ENCODE measurements at regions not wholly inside any gene's neighbourhood (a gene's known extent, or its start where the extent isn't known, plus 50 kb on each side); places are given as distances from the start of the nearest gene placed in this dataset.
"Not testable (repeated sequence)": the region's sequence is repeated elsewhere in the genome, so short reads cannot be mapped to it uniquely, and the experiment has no call there.

- DNase-seq, result no peak
Measured at GRCh38 chr3:188974856-188975599, 196.7 kb upstream of the TPRG1 start.

GRCh38 chr3:188975600-188976314, 196.0 kb upstream of the TPRG1 start:
- no peak for DNase-seq

- no peak for DNase-seq
Measured at GRCh38 chr3:188976407-188976806, 195.4 kb upstream of the TPRG1 start.

GRCh38 chr3:188978421-188979171, 193.2 kb upstream of the TPRG1 start:
- no peak for DNase-seq

- DNase-seq, result no peak
Measured at GRCh38 chr3:188979248-188979647, 192.5 kb upstream of the TPRG1 start.

GRCh38 chr3:188979669-188980310, 192.0 kb upstream of the TPRG1 start:
- no peak for DNase-seq

- no peak for DNase-seq
Measured at GRCh38 chr3:188993181-188993580, 178.6 kb upstream of the TPRG1 start.

GRCh38 chr3:189001559-189001958, 170.2 kb upstream of the TPRG1 start:
- no peak for DNase-seq

- DNase-seq, result no peak
Measured at GRCh38 chr3:189003410-189003809, 168.4 kb upstream of the TPRG1 start.

- no peak for DNase-seq
Measured at GRCh38 chr3:189013224-189013888, 158.4 kb upstream of the TPRG1 start.

- no peak for DNase-seq
Measured at GRCh38 chr3:189014526-189014925, 157.2 kb upstream of the TPRG1 start.

GRCh38 chr3:189022576-189023466, 148.9 kb upstream of the TPRG1 start:
- DNase-seq, result not testable (repeated sequence)

- DNase-seq, result no peak
Measured at GRCh38 chr3:189025866-189026265, 145.9 kb upstream of the TPRG1 start.

- DNase-seq, result no peak
Measured at GRCh38 chr3:189027626-189028155, 144.1 kb upstream of the TPRG1 start.

- no peak for DNase-seq
Measured at GRCh38 chr3:189038773-189039745, 132.7 kb upstream of the TPRG1 start.

GRCh38 chr3:189040656-189041335, 131.0 kb upstream of the TPRG1 start:
- no peak for DNase-seq

GRCh38 chr3:189041482-189042090, 130.2 kb upstream of the TPRG1 start:
- DNase-seq, result no peak

GRCh38 chr3:189042832-189043231, 128.9 kb upstream of the TPRG1 start:
- no peak for DNase-seq

All from NCI-H1417 treated with DMSO at 0.1 percent for 48 hours (cell line).